Upper lobe of left lung (tissue), 6 donors: ENCODE measurements at regions not wholly inside any gene's neighbourhood (a gene's known extent, or its start where the extent isn't known, plus 50 kb on each side); places are given as distances from the start of the nearest gene placed in this dataset.

Experiments used
- ATAC-seq, 2 donors: fragments of 200-7000 bp; cut with Tn5 transposase; one replicate each; pipeline ENCODE4 v1.9.1; 2022; ENCODE audit warnings: mild to moderate bottlenecking in 2 of 2, moderate library complexity in 2 of 2; ENCODE audit not compliant: low FRiP score in 2 of 2
- DNase-seq, 2 donors: peaks; one replicate each; pipeline ENCODE4 v3.0.0-alpha.2; 2019 to 2020
- H3K27ac ChIP-seq, 4 donors: fragments of 200-600 bp; sonication (generic); one replicate each; pipeline ENCODE4 v1.5.1; 2016 to 2019
- H3K27me3 ChIP-seq, 4 donors: fragments of 200-600 bp; sonication (generic); one replicate each; pipeline ENCODE4 v1.5.1; 2017 to 2019
- H3K36me3 ChIP-seq, 4 donors: fragments of 200-600 bp; sonication (generic); one replicate each; pipeline ENCODE4 v1.5.1; 2016 to 2019
- H3K4me1 ChIP-seq, 4 donors: fragments of 200-600 bp; sonication (generic); one replicate each; pipeline ENCODE4 v1.5.1; 2018 to 2019
- H3K4me3 ChIP-seq, 4 donors: fragments of 200-600 bp; sonication (generic); one replicate each; pipeline ENCODE4 v1.5.1; 2017 to 2019; ENCODE audit warnings: mild to moderate bottlenecking in 2 of 4, moderate library complexity in 1 of 4
- H3K9me3 ChIP-seq, 4 donors: fragments of 200-600 bp; sonication (generic); one replicate each; pipeline ENCODE4 v1.5.1; 2018 to 2019
- CTCF ChIP-seq, 6 experiments: fragments of 450-650 bp in 4 of 6; fragments of 200-600 bp in 2 of 6; sonication (generic) in 2 of 6; IDR thresholded peaks; one replicate each; pipeline ENCODE4 v1.5.1; 2016 to 2019; ENCODE audit warnings: antibody characterized with exemption in 6 of 6
- EP300 ChIP-seq, 4 donors: sonication (generic); formaldehyde crosslinking; IDR thresholded peaks; one replicate each; pipeline ENCODE4 v1.5.1; 2017; ENCODE audit warnings: antibody characterized with exemption in 4 of 4, control low read depth in 2 of 4
- POLR2A ChIP-seq, 4 donors: fragments of 450-650 bp; IDR thresholded peaks; one replicate each; pipeline ENCODE4 v1.5.1; 2016 to 2017; ENCODE audit warnings: antibody characterized with exemption in 4 of 4, mild to moderate bottlenecking in 2 of 4
- POLR2AphosphoS5 ChIP-seq, 2 donors: sonication (generic); formaldehyde crosslinking; IDR thresholded peaks; one replicate each; pipeline ENCODE4 v1.5.1; 2017; ENCODE audit warnings: antibody characterized with exemption in 2 of 2
- WGBS, 2 donors: methylation state at CpG; one replicate each; pipeline ENCODE4 v1.1.5; 2017 to 2018; 5-methylcytosine and 5-hydroxymethylcytosine counted together
- donor health status: DM: no; HTN: no; CAD: no; lungs with moderate emphysema.
- donor health status: DM: no; HTN: yes; CAD: no; lungs with severe emphysema.

GRCh38 chr14:62301080-62301479 is 538.9 kb downstream of the SNAPC1 start:
- H3K4me3 ChIP-seq, result no peak overlapping the region
- ATAC-seq, result no peak
- H3K27ac ChIP-seq, result no peak overlapping the region
- H3K36me3 ChIP-seq, result no peaks in the 10 kb centered on the region
- H3K9me3 ChIP-seq, result no peaks in the 10 kb centered on the region
- 90 to 93% methylated on average over 1 of the region's 1 CpG for WGBS, 2 donors
- no peaks in the 10 kb centered on the region for H3K27me3 ChIP-seq
- TF ChIP-seq EP300 (IDR thresholded peaks at IDR 0.05), result no peak
- TF ChIP-seq CTCF (IDR thresholded peaks at IDR 0.05), result no peak
- no peak for TF ChIP-seq POLR2AphosphoS5 (IDR thresholded peaks at IDR 0.05)
- TF ChIP-seq POLR2A (IDR thresholded peaks at IDR 0.05), result no peak
- DNase-seq, result no peak
- H3K4me1 ChIP-seq, result no peaks in the 10 kb centered on the region

GRCh38 chr14:62301911-62302310 is 539.7 kb downstream of the SNAPC1 start:
- H3K4me3 ChIP-seq, result no peak overlapping the region
- TF ChIP-seq CTCF (IDR thresholded peaks at IDR 0.05) (no peak), POLR2A (IDR thresholded peaks at IDR 0.05) (no peak), POLR2AphosphoS5 (IDR thresholded peaks at IDR 0.05) (no peak), EP300 (IDR thresholded peaks at IDR 0.05) (no peak)
- no peak overlapping the region for H3K27ac ChIP-seq
- no peaks in the 10 kb centered on the region for H3K36me3 ChIP-seq
- H3K4me1 ChIP-seq, result no peaks in the 10 kb centered on the region
- no peaks in the 10 kb centered on the region for H3K27me3 ChIP-seq
- H3K9me3 ChIP-seq, result no peaks in the 10 kb centered on the region
- WGBS, 2 donors, result 76 to 86% methylated on average over 1 of the region's 1 CpG
- DNase-seq, result no peak
- no peak for ATAC-seq

- TF ChIP-seq CTCF (IDR thresholded peaks at IDR 0.05) (no peak), POLR2A (IDR thresholded peaks at IDR 0.05) (no peak)
- ATAC-seq, result no peak
Measured at GRCh38 chr14:62303437-62303836, 541.2 kb downstream of the SNAPC1 start.

GRCh38 chr14:62304257-62304656 is 542.0 kb downstream of the SNAPC1 start:
- no peak for DNase-seq
- H3K9me3 ChIP-seq, result no peaks in the 10 kb centered on the region
- H3K27ac ChIP-seq, result no peak overlapping the region
- no peak overlapping the region for H3K4me3 ChIP-seq
- ATAC-seq, result no peak
- 50 to 51% methylated on average over 3 of the region's 3 CpGs for WGBS, 2 donors
- TF ChIP-seq CTCF (IDR thresholded peaks at IDR 0.05), result no peak
- no peak for TF ChIP-seq EP300 (IDR thresholded peaks at IDR 0.05)
- no peak for TF ChIP-seq POLR2A (IDR thresholded peaks at IDR 0.05)
- TF ChIP-seq POLR2AphosphoS5 (IDR thresholded peaks at IDR 0.05), result no peak
- H3K4me1 ChIP-seq, result no peaks in the 10 kb centered on the region
- H3K27me3 ChIP-seq, result no peaks in the 10 kb centered on the region
- no peaks in the 10 kb centered on the region for H3K36me3 ChIP-seq

More at GRCh38 chr14:62303437-62303836, 541.2 kb downstream of the SNAPC1 start:
- H3K9me3 ChIP-seq, result no peaks in the 10 kb centered on the region
- no peaks in the 10 kb centered on the region for H3K27me3 ChIP-seq
- 85 to 86% methylated on average over 4 of the region's 4 CpGs for WGBS, 2 donors
- no peak overlapping the region for H3K4me3 ChIP-seq
- no peaks in the 10 kb centered on the region for H3K36me3 ChIP-seq
- no peaks in the 10 kb centered on the region for H3K4me1 ChIP-seq
- no peak for DNase-seq
- no peak overlapping the region for H3K27ac ChIP-seq

GRCh38 chr14:62307844-62308243 is 545.6 kb downstream of the SNAPC1 start:
- Histone ChIP-seq H3K27ac (no peak overlapping the region), H3K36me3 (no peaks in the 10 kb centered on the region), H3K4me3 (no peak overlapping the region), H3K4me1 (no peaks in the 10 kb centered on the region), H3K9me3 (no peaks in the 10 kb centered on the region), H3K27me3 (no peaks in the 10 kb centered on the region)
- WGBS, 2 donors, result 84 to 93% methylated on average over 3 of the region's 3 CpGs
- TF ChIP-seq CTCF (IDR thresholded peaks at IDR 0.05) (no peak), POLR2AphosphoS5 (IDR thresholded peaks at IDR 0.05) (no peak), POLR2A (IDR thresholded peaks at IDR 0.05) (no peak), EP300 (IDR thresholded peaks at IDR 0.05) (no peak)
- no peak for ATAC-seq
- DNase-seq, result no peak
